ENCODE measurements at regions not wholly inside any gene's neighbourhood (a gene's known extent, or its start where the extent isn't known, plus 50 kb on each side); places are given as distances from the start of the nearest gene placed in this dataset.

- no peaks in the 10 kb centered on the region for H3K36me3 ChIP-seq (ENCODE audit: insufficient read depth)
- no peak overlapping the region for H3K9ac ChIP-seq
Measured at GRCh38 chr5:8829323-8830029, 716.4 kb downstream of the SEMA5A start.

GRCh38 chr5:8831251-8831650 lies 714.6 kb downstream of the SEMA5A start:
- no peak overlapping the region for H3K4me3 ChIP-seq (IDR thresholded peaks at IDR 0.05; ENCODE audit: insufficient read depth, low read depth, low read length)
- H3K27ac ChIP-seq: no peak overlapping the region
- no peak overlapping the region for H3K4me2 ChIP-seq
- H4K20me1 ChIP-seq (ENCODE audit: insufficient read depth): no peaks in the 10 kb centered on the region
- H3K4me1 ChIP-seq (ENCODE audit: low read depth, poor library complexity, severe bottlenecking): no peaks in the 10 kb centered on the region
- H3K79me2 ChIP-seq (ENCODE audit: insufficient read depth, low read depth): no peaks in the 10 kb centered on the region
- no peak overlapping the region for H3K9ac ChIP-seq
- no peaks in the 10 kb centered on the region for H3K27me3 ChIP-seq (ENCODE audit: insufficient read depth, low read depth)
- no peak overlapping the region for H2AFZ ChIP-seq (ENCODE audit: low read depth)
- H3K36me3 ChIP-seq (ENCODE audit: insufficient read depth): no peaks in the 10 kb centered on the region
- TF ChIP-seq CTCF (conservative IDR thresholded peaks at IDR 0.05; ENCODE audit: low read depth, low read length): no peak

More at GRCh38 chr5:8829323-8830029, 716.4 kb downstream of the SEMA5A start:
- H3K4me2 ChIP-seq: no peak overlapping the region
- H3K27ac ChIP-seq: no peak overlapping the region
- H3K79me2 ChIP-seq (ENCODE audit: insufficient read depth, low read depth): no peaks in the 10 kb centered on the region
- no peak for TF ChIP-seq CTCF (conservative IDR thresholded peaks at IDR 0.05; ENCODE audit: low read depth, low read length)
- H4K20me1 ChIP-seq (ENCODE audit: insufficient read depth): no peaks in the 10 kb centered on the region
- no peaks in the 10 kb centered on the region for H3K27me3 ChIP-seq (ENCODE audit: insufficient read depth, low read depth)
- H2AFZ ChIP-seq (ENCODE audit: low read depth): no peak overlapping the region
- no peak overlapping the region for H3K4me3 ChIP-seq (IDR thresholded peaks at IDR 0.05; ENCODE audit: insufficient read depth, low read depth, low read length)
- no peaks in the 10 kb centered on the region for H3K4me1 ChIP-seq (ENCODE audit: low read depth, poor library complexity, severe bottlenecking)

- no peak overlapping the region for H3K4me2 ChIP-seq
- TF ChIP-seq CTCF (conservative IDR thresholded peaks at IDR 0.05; ENCODE audit: low read depth, low read length): no peak
- no peaks in the 10 kb centered on the region for H4K20me1 ChIP-seq (ENCODE audit: insufficient read depth)
- no peak overlapping the region for H2AFZ ChIP-seq (ENCODE audit: low read depth)
- no peak overlapping the region for H3K9ac ChIP-seq
- no peak overlapping the region for H3K27ac ChIP-seq
- no peaks in the 10 kb centered on the region for H3K27me3 ChIP-seq (ENCODE audit: insufficient read depth, low read depth)
- no peaks in the 10 kb centered on the region for H3K79me2 ChIP-seq (ENCODE audit: insufficient read depth, low read depth)
- no peaks in the 10 kb centered on the region for H3K4me1 ChIP-seq (ENCODE audit: low read depth, poor library complexity, severe bottlenecking)
- H3K4me3 ChIP-seq (IDR thresholded peaks at IDR 0.05; ENCODE audit: insufficient read depth, low read depth, low read length): no peak overlapping the region
- no peaks in the 10 kb centered on the region for H3K36me3 ChIP-seq (ENCODE audit: insufficient read depth)
Measured at GRCh38 chr5:8831854-8832253, 714.0 kb downstream of the SEMA5A start.

- Histone ChIP-seq H3K4me2 (no peak overlapping the region), H2AFZ (ENCODE audit: low read depth) (no peak overlapping the region), H4K20me1 (ENCODE audit: insufficient read depth) (no peaks in the 10 kb centered on the region), H3K9ac (no peak overlapping the region), H3K27me3 (ENCODE audit: insufficient read depth, low read depth) (no peaks in the 10 kb centered on the region), H3K79me2 (ENCODE audit: insufficient read depth, low read depth) (no peaks in the 10 kb centered on the region), H3K27ac (no peak overlapping the region), H3K36me3 (ENCODE audit: insufficient read depth) (no peaks in the 10 kb centered on the region), H3K4me3 (IDR thresholded peaks at IDR 0.05; ENCODE audit: insufficient read depth, low read depth, low read length) (no peak overlapping the region), H3K4me1 (ENCODE audit: low read depth, poor library complexity, severe bottlenecking) (no peaks in the 10 kb centered on the region)
- no peak for TF ChIP-seq CTCF (conservative IDR thresholded peaks at IDR 0.05; ENCODE audit: low read depth, low read length)
Measured at GRCh38 chr5:8839361-8840055, 706.4 kb downstream of the SEMA5A start.

Data from KMS-11 (cell line).